RWPE2 (cell line): ENCODE measurements at regions not wholly inside any gene's neighbourhood (a gene's known extent, or its start where the extent isn't known, plus 50 kb on each side); places are given as distances from the start of the nearest gene placed in this dataset.
A peak's percentile ranks its signal among the peaks of the same experiment; 100 is the strongest.

Experiments used
- ATAC-seq: fragments of 200-7000 bp; cut with Tn5 transposase; 3 replicates; pipeline ENCODE4 v1.9.1; 2021; ENCODE audit warnings: low read depth
- DNase-seq: peaks from one replicate; pipeline ENCODE4 v3.0.0-alpha.2; 2020; ENCODE audit warnings: low spot score
- H3K27ac ChIP-seq: fragments of 450-650 bp; 2 replicates; pipeline ENCODE4 v1.5.1; 2017; ENCODE audit warnings: mild to moderate bottlenecking; ENCODE audit not compliant: poor library complexity, severe bottlenecking
- H3K27me3 ChIP-seq: fragments of 250-450 bp; sonication (Bioruptor Pico); 2 replicates; pipeline ENCODE4 v1.5.1; 2021; ENCODE audit warnings: mild to moderate bottlenecking, moderate library complexity; ENCODE audit not compliant: insufficient read depth, poor library complexity, severe bottlenecking
- H3K36me3 ChIP-seq: fragments of 250-450 bp; sonication (Bioruptor Pico); 2 replicates; pipeline ENCODE4 v1.5.1; 2020; ENCODE audit warnings: low read depth, mild to moderate bottlenecking, moderate library complexity
- H3K4me1 ChIP-seq: fragments of 250-450 bp; sonication (Bioruptor Pico); 2 replicates; pipeline ENCODE4 v1.5.1; 2021; ENCODE audit warnings: mild to moderate bottlenecking, moderate library complexity; ENCODE audit not compliant: insufficient read depth, poor library complexity, severe bottlenecking
- H3K4me3 ChIP-seq: fragments of 250-450 bp; sonication (Bioruptor Pico); 2 replicates; pipeline ENCODE4 v1.5.1; 2021; ENCODE audit warnings: mild to moderate bottlenecking, moderate library complexity; ENCODE audit not compliant: severe bottlenecking
- H3K9me3 ChIP-seq: fragments of 250-450 bp; sonication (Bioruptor Pico); 2 replicates; pipeline ENCODE4 v1.5.1; 2021; ENCODE audit warnings: mild to moderate bottlenecking, moderate library complexity; ENCODE audit not compliant: severe bottlenecking
- TF ChIP-seq, protein P1 (sequence below): fragments of 450-650 bp; IDR thresholded peaks from one replicate; pipeline ENCODE4 v1.5.1; 2017; ENCODE audit warnings: mild to moderate bottlenecking, moderate library complexity; ENCODE audit not compliant: poor library complexity, severe bottlenecking

DNA sequence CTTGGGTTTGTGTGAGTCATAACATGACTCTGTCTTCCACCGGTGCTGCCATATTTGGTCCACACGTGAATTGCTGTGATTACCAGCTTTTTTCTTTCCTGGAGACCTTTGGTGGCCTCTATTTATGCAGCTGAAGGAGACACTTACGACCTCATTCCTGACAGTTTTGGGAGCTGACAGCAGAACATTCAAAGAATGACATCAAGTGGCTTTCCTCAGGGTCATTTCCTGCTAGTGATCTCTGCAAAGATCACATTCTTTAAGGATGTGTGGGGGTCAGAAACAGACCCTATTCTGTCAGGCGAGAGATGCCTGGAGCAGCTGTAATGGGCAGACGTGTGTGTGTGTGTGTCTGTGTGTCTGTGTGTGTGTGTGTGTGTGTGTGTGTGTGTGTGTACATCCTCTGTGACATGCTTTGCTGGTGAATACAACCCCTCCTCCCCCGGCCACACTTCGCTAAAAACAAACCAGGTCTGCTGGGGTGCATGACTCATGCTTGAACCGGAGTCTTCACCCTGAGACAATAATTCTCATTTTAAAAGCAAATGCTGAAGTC is 115.6 kb downstream of the TMEM170B start:
- Histone ChIP-seq H3K4me3 (no peak overlapping the region), H3K36me3 (no peaks in the 10 kb centered on the region), H3K27ac (no peak overlapping the region), H3K4me1 (peaks cover 10% of the 10 kb centered on the region), H3K27me3 (no peaks in the 10 kb centered on the region), H3K9me3 (no peaks in the 10 kb centered on the region)
- TF ChIP-seq, protein P1, sequence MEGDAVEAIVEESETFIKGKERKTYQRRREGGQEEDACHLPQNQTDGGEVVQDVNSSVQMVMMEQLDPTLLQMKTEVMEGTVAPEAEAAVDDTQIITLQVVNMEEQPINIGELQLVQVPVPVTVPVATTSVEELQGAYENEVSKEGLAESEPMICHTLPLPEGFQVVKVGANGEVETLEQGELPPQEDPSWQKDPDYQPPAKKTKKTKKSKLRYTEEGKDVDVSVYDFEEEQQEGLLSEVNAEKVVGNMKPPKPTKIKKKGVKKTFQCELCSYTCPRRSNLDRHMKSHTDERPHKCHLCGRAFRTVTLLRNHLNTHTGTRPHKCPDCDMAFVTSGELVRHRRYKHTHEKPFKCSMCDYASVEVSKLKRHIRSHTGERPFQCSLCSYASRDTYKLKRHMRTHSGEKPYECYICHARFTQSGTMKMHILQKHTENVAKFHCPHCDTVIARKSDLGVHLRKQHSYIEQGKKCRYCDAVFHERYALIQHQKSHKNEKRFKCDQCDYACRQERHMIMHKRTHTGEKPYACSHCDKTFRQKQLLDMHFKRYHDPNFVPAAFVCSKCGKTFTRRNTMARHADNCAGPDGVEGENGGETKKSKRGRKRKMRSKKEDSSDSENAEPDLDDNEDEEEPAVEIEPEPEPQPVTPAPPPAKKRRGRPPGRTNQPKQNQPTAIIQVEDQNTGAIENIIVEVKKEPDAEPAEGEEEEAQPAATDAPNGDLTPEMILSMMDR: no peak
- DNase-seq (no peak), ATAC-seq (peak; percentile 30; the same call in 1 of the 3 replicates)

DNA sequence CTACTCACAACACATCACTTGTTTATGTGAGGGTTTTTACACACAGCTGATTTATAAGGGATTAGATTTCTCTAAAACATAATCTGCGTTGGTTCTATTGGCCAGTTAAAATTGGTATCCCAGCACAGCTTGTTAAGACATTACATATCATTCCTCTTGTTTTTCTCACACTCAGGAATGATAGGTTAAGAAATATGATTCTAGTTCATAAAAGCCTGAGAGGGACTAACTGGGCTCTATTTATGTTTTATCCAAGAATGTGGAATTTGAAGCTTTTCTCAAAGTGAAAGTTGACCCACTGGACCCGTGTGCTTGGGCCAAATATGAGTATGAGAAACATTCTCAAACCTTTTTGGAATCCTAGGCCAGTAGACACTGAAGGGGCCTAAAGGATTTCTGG is 117.3 kb downstream of the TMEM170B start:
- Histone ChIP-seq H3K4me3 (no peak overlapping the region), H3K9me3 (no peaks in the 10 kb centered on the region), H3K4me1 (peaks cover 10% of the 10 kb centered on the region), H3K27ac (no peak overlapping the region), H3K36me3 (no peaks in the 10 kb centered on the region), H3K27me3 (no peaks in the 10 kb centered on the region)
- DNase-seq (no peak), ATAC-seq (no peak)
- TF ChIP-seq, protein P1: no peak

DNA sequence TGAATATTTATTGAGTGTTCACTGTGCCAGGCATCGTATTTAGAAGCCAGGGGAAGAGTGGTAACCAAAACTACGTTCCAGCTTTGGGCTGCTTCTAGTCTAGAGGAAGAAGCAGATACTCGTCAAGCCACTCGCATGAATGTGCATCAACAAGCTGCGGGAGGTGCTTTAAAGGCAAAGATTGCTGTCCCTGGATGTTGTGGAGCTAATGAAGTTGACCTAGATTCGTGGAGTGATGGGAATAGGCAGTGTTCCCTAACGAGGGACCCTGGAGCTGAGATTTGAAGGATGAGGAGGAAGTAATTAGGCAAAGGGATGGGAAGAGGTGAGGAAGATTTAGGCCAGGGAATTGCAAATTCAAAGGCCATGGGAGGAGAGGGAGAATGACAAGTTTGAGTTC is 118.9 kb downstream of the TMEM170B start:
- Histone ChIP-seq H3K27me3 (no peaks in the 10 kb centered on the region), H3K27ac (no peak overlapping the region), H3K36me3 (no peaks in the 10 kb centered on the region), H3K4me1 (no peaks in the 10 kb centered on the region), H3K9me3 (no peaks in the 10 kb centered on the region), H3K4me3 (no peak overlapping the region)
- no peak for DNase-seq
- ATAC-seq: no peak
- TF ChIP-seq, protein P1: no peak

DNA sequence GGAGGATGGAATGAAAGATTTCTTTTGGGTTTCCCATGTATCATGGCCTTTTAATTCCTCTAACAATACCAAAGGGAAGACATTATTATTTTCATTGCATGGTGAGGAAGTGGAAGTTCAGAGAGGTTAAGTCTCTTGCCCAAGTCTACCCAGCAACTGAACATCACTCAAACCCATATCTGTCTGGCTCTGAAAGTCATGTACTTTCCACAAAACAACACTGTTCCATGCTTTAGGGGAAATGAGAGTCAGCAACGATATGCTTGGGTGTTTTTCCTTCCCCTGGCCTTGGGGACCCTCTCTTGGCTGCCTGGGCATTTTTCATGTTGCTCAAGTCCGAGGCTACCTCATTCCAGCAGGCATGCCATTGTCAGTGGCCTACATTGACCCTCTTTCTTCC is 118.8 kb downstream of the ADTRP start:
- no peaks in the 10 kb centered on the region for H3K9me3 ChIP-seq
- H3K36me3 ChIP-seq: no peaks in the 10 kb centered on the region
- TF ChIP-seq, protein P1: no peak
- ATAC-seq: no peak
- no peak overlapping the region for H3K27ac ChIP-seq
- H3K4me3 ChIP-seq: no peak overlapping the region
- H3K4me1 ChIP-seq: no peaks in the 10 kb centered on the region
- DNase-seq: no peak
- no peaks in the 10 kb centered on the region for H3K27me3 ChIP-seq

DNA sequence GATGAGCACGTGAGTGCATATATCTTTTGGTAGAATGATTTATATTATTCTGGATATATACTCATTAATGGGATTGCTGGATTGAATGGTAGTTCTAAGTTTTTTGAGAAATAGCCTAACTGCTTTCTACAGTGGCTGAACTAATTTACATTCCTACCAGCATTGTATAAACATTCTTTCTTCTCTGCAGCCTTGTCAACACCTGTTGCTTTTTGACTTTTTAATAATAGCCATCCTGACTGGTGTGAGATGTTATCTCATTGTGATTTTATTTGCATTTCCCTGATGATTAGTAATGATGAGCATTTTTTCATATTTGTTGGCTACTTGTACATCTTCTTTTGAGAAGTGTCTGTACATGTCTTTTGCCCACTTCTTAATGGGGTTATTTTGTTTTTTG is 116.3 kb downstream of the ADTRP start:
- H3K36me3 ChIP-seq: no peaks in the 10 kb centered on the region
- no peak overlapping the region for H3K4me3 ChIP-seq
- H3K4me1 ChIP-seq: no peaks in the 10 kb centered on the region
- no peak for ATAC-seq
- H3K27me3 ChIP-seq: no peaks in the 10 kb centered on the region
- no peak overlapping the region for H3K27ac ChIP-seq
- no peaks in the 10 kb centered on the region for H3K9me3 ChIP-seq
- no peak for DNase-seq
- TF ChIP-seq, protein P1: no peak
